Stimulated activated CD8-positive, alpha-beta memory T cell treated with anti-CD3 and anti-CD28 coated beads, Interleukin-4, amount 100 ng/mL, for 1 hour (primary cell): ENCODE measurements at regions not wholly inside any gene's neighbourhood (a gene's known extent, or its start where the extent isn't known, plus 50 kb on each side); places are given as distances from the start of the nearest gene placed in this dataset.
"Not testable (repeated sequence)": the region's sequence is repeated elsewhere in the genome, so short reads cannot be mapped to it uniquely, and the experiment has no call there.

Source experiments
- DNase-seq, 2 donors: peaks; one replicate each; pipeline ENCODE4 v3.0.0-alpha.2; 2020; ENCODE audit warnings: low read depth in 2 of 2, low spot score in 1 of 2

GRCh38 chr6:140372064-140372463 is 997.6 kb upstream of the CITED2 start:
- DNase-seq = no peak

GRCh38 chr6:140370976-140371870 is 996.8 kb upstream of the CITED2 start:
- no peak for DNase-seq

GRCh38 chr6:140370441-140370840 is 996.0 kb upstream of the CITED2 start:
- no peak for DNase-seq

- no peak for DNase-seq
These were observed 992.5 kb upstream of the CITED2 start for GRCh38 chr6:140366991-140367390.

- DNase-seq = no peak
These were observed 990.5 kb upstream of the CITED2 start for GRCh38 chr6:140364916-140365315.

GRCh38 chr6:140360651-140361050 is 986.2 kb upstream of the CITED2 start:
- no peak for DNase-seq

GRCh38 chr6:140355476-140355875 is 981.0 kb upstream of the CITED2 start:
- no peak for DNase-seq

- no peak for DNase-seq
These were observed 979.8 kb upstream of the CITED2 start for GRCh38 chr6:140354296-140354695.

GRCh38 chr6:140353536-140353935 is 979.1 kb upstream of the CITED2 start:
- no peak for DNase-seq

- no peak for DNase-seq
These were observed 972.0 kb upstream of the CITED2 start for GRCh38 chr6:140346428-140346827.

GRCh38 chr6:140345935-140346334 is 971.5 kb upstream of the CITED2 start:
- no peak for DNase-seq

- no peak for DNase-seq
These were observed 969.9 kb upstream of the CITED2 start for GRCh38 chr6:140344142-140344913.

- DNase-seq = no peak
These were observed 968.7 kb upstream of the CITED2 start for GRCh38 chr6:140343128-140343527.

GRCh38 chr6:140341272-140341671 is 966.8 kb upstream of the CITED2 start:
- DNase-seq = no peak

- no peak for DNase-seq
These were observed 966.3 kb upstream of the CITED2 start for GRCh38 chr6:140340795-140341194.

GRCh38 chr6:140339084-140339483 is 964.6 kb upstream of the CITED2 start:
- not testable (repeated sequence) for DNase-seq

GRCh38 chr6:140321891-140322290 is 947.4 kb upstream of the CITED2 start:
- DNase-seq = no peak

- no peak for DNase-seq
These were observed 945.9 kb upstream of the CITED2 start for GRCh38 chr6:140320081-140321080.

GRCh38 chr6:140319209-140319608 is 944.8 kb upstream of the CITED2 start:
- DNase-seq = no peak

- no peak for DNase-seq
These were observed 944.0 kb upstream of the CITED2 start for GRCh38 chr6:140318408-140318807.

GRCh38 chr6:140317950-140318349 is 943.5 kb upstream of the CITED2 start:
- no peak for DNase-seq
